ENCODE measurements at regions not wholly inside any gene's neighbourhood (a gene's known extent, or its start where the extent isn't known, plus 50 kb on each side); places are given as distances from the start of the nearest gene placed in this dataset.
"Not testable (repeated sequence)": the region's sequence is repeated elsewhere in the genome, so short reads cannot be mapped to it uniquely, and the experiment has no call there.

GRCh38 chr22:22161924-22162851, 82.4 kb upstream of the VPREB1 start:
- no peak for DNase-seq (ENCODE audit: low read depth)
- H3K4me3 ChIP-seq (ENCODE audit: low read depth, low read length): no peak overlapping the region
- TF ChIP-seq CTCF (IDR thresholded peaks at IDR 0.05; ENCODE audit: insufficient read depth, low read length): no peak

- not testable (repeated sequence) for DNase-seq (ENCODE audit: low read depth); H3K4me3 ChIP-seq (ENCODE audit: low read depth, low read length)
These were observed 83.8 kb upstream of the VPREB1 start for GRCh38 chr22:22160768-22161167.

- no peak for DNase-seq (ENCODE audit: low read depth)
- no peak for TF ChIP-seq CTCF (IDR thresholded peaks at IDR 0.05; ENCODE audit: insufficient read depth, low read length)
- H3K4me3 ChIP-seq (ENCODE audit: low read depth, low read length): no peak overlapping the region
These were observed 85.2 kb upstream of the VPREB1 start for GRCh38 chr22:22159384-22159783.

- no peak for DNase-seq (ENCODE audit: low read depth)
- no peak overlapping the region for H3K4me3 ChIP-seq (ENCODE audit: low read depth, low read length)
- no peak for TF ChIP-seq CTCF (IDR thresholded peaks at IDR 0.05; ENCODE audit: insufficient read depth, low read length)
These were observed 85.6 kb upstream of the VPREB1 start for GRCh38 chr22:22158965-22159364.

GRCh38 chr22:22158207-22158816, 86.3 kb upstream of the VPREB1 start:
- TF ChIP-seq CTCF (IDR thresholded peaks at IDR 0.05; ENCODE audit: insufficient read depth, low read length): no peak

GRCh38 chr22:22157348-22157725, 87.2 kb upstream of the VPREB1 start:
- no peak overlapping the region for H3K4me3 ChIP-seq (ENCODE audit: low read depth, low read length)
- no peak for DNase-seq (ENCODE audit: low read depth)
- TF ChIP-seq CTCF (IDR thresholded peaks at IDR 0.05; ENCODE audit: insufficient read depth, low read length): no peak

More at GRCh38 chr22:22158207-22158816, 86.3 kb upstream of the VPREB1 start:
- no peak overlapping the region for H3K4me3 ChIP-seq (ENCODE audit: low read depth, low read length)
- DNase-seq (ENCODE audit: low read depth): no peak

GRCh38 chr22:22156716-22157347, 87.8 kb upstream of the VPREB1 start:
- no peak overlapping the region for H3K4me3 ChIP-seq (ENCODE audit: low read depth, low read length)
- peak; percentile 80 for DNase-seq (ENCODE audit: low read depth)
- TF ChIP-seq CTCF (IDR thresholded peaks at IDR 0.05; ENCODE audit: insufficient read depth, low read length): peak; percentile 77
